ENCODE measurements at regions not wholly inside any gene's neighbourhood (a gene's known extent, or its start where the extent isn't known, plus 50 kb on each side); places are given as distances from the start of the nearest gene placed in this dataset.

- H3K9me3 ChIP-seq (ENCODE audit: control insufficient read depth, low read depth, low read length), result no peaks in the 10 kb centered on the region
- H3K4me3 Mint-ChIP-seq, result no peak overlapping the region
These were observed 157.9 kb upstream of the ALDH1B1 start for GRCh38 chr9:38234479-38235170.

More at GRCh38 chr9:38234479-38235170, 157.9 kb upstream of the ALDH1B1 start:
- no peak overlapping the region for H2AFZ ChIP-seq (ENCODE audit: low read length)
- no peak overlapping the region for H2BK12ac ChIP-seq (ENCODE audit: insufficient read length, low read depth, low read length)
- no peak overlapping the region for H3K4ac ChIP-seq (ENCODE audit: low read depth, low read length)
- no peak overlapping the region for H2AK5ac ChIP-seq (ENCODE audit: insufficient read length, low read length)
- H2BK120ac ChIP-seq (ENCODE audit: low read depth, low read length, poor library complexity, severe bottlenecking), result no peak overlapping the region
- TF ChIP-seq, protein P1, sequence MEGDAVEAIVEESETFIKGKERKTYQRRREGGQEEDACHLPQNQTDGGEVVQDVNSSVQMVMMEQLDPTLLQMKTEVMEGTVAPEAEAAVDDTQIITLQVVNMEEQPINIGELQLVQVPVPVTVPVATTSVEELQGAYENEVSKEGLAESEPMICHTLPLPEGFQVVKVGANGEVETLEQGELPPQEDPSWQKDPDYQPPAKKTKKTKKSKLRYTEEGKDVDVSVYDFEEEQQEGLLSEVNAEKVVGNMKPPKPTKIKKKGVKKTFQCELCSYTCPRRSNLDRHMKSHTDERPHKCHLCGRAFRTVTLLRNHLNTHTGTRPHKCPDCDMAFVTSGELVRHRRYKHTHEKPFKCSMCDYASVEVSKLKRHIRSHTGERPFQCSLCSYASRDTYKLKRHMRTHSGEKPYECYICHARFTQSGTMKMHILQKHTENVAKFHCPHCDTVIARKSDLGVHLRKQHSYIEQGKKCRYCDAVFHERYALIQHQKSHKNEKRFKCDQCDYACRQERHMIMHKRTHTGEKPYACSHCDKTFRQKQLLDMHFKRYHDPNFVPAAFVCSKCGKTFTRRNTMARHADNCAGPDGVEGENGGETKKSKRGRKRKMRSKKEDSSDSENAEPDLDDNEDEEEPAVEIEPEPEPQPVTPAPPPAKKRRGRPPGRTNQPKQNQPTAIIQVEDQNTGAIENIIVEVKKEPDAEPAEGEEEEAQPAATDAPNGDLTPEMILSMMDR (conservative IDR thresholded peaks at IDR 0.05), result no peak
- no peak overlapping the region for H4K5ac ChIP-seq (ENCODE audit: insufficient read length, low read depth, low read length)
- no peaks in the 10 kb centered on the region for H3K36me3 Mint-ChIP-seq (ENCODE audit: insufficient read depth in 1 of 3, low read depth in 3 of 3)
- no peak overlapping the region for H3K18ac ChIP-seq (ENCODE audit: insufficient read length, low read depth, low read length)
- no peak overlapping the region for H3K23ac ChIP-seq (ENCODE audit: insufficient read length, low read depth, low read length)
- no peak overlapping the region for H2BK5ac ChIP-seq (ENCODE audit: insufficient read length, low read length)
- H3K9ac ChIP-seq (ENCODE audit: extremely low read depth, insufficient read length, low read length), result no peak overlapping the region
- no peaks in the 10 kb centered on the region; the same call in 1 of the 2 replicates for H3K27me3 ChIP-seq (ENCODE audit: insufficient read depth, low read length)
- no peaks in the 10 kb centered on the region; a peak in 1 of 5 replicates for H3K9me3 Mint-ChIP-seq
- no peaks in the 10 kb centered on the region for H3K79me1 ChIP-seq (ENCODE audit: insufficient read depth, low read depth, low read length, poor library complexity, severe bottlenecking)
- H3K27ac Mint-ChIP-seq, result no peak overlapping the region
- H3K56ac ChIP-seq (ENCODE audit: insufficient read length, low read depth, low read length), result no peak overlapping the region
- no peaks in the 10 kb centered on the region for H3K79me2 ChIP-seq (ENCODE audit: insufficient read depth, low read length)
- H3K4me1 Mint-ChIP-seq, result peaks cover 0 to 2% of the 10 kb centered on the region in 2 experiments; a peak in 1 of 4 replicates
- DNase-seq, result no peak
- H4K20me1 ChIP-seq (ENCODE audit: control insufficient read depth, insufficient read depth, insufficient read length), result no peaks in the 10 kb centered on the region
- WGBS (ENCODE audit: extremely low coverage, insufficient read length, low lambda C conversion rate), result no CpG with 5 or more reads among the region's 5 CpGs
- peaks cover 100% of the 10 kb centered on the region for H3K27me3 Mint-ChIP-seq (ENCODE audit: low read depth)
- H3K23me2 ChIP-seq (ENCODE audit: insufficient read length, low read depth, low read length, poor library complexity, severe bottlenecking), result no peaks in the 10 kb centered on the region
- H2BK20ac ChIP-seq (ENCODE audit: low read depth, low read length, poor library complexity, severe bottlenecking), result no peak overlapping the region
- no peak overlapping the region for H3T11ph ChIP-seq (ENCODE audit: low read length)
- no peak overlapping the region for H3K4me2 ChIP-seq (ENCODE audit: insufficient read depth, insufficient read length, low read length)
- H2BK15ac ChIP-seq (ENCODE audit: low read depth, low read length), result no peak overlapping the region
- no peak overlapping the region for H3K27ac ChIP-seq (ENCODE audit: insufficient read length, low read depth, low read length)
- H4K91ac ChIP-seq (ENCODE audit: insufficient read length, low read depth, low read length), result no peak overlapping the region
- no peak overlapping the region for H4K8ac ChIP-seq (replicated peaks; ENCODE audit: insufficient read length, low read depth, low read length)
- H3K4me1 ChIP-seq (ENCODE audit: insufficient read depth, low read length), result no peaks in the 10 kb centered on the region
- H3K14ac ChIP-seq (ENCODE audit: insufficient read depth, low read length), result no peak overlapping the region

Data from H9 (cell line).